GM18868 (cell line): ENCODE measurements at regions not wholly inside any gene's neighbourhood (a gene's known extent, or its start where the extent isn't known, plus 50 kb on each side); places are given as distances from the start of the nearest gene placed in this dataset.

Source experiments
- ATAC-seq: cut with Tn5 transposase; IDR thresholded peaks from one replicate; pipeline ENCODE4 v1.9.1; 2021; ENCODE audit warnings: mild to moderate bottlenecking, moderate library complexity; ENCODE audit not compliant: unreplicated experiment

DNA sequence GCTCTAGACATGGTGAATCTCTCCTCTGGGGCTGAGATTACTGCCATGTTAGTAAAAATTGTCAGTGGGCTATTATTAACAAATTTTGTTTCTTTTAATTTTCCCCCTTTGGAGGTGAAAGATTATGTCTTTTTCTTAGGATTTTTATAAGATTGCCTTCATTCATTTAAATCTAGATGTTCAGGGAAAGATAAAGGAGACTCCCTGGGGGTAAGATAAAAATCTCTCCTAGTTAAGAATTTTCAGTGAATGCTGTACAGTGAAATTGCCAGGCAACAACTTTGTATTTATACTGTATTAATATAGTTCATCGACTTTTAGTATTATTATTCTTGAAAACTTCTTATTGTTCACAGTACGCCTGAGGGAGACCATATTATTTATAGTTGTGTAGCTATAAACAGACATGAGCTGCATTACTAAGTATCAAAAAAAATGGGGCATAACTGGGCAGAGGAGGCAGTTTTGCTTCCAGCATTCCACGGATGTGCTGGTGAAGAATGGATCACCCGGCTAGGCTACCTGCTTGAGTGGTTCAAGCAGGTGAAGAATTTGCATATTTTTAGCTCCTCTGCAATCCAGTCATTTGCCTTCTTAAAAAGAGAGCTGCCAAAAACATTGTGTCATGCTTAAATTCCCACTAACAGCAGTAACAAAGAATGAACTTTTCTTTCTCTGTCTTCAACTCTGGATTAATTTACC lies 552.1 kb downstream of the DNAJB9 start:
- ATAC-seq: no peak

DNA sequence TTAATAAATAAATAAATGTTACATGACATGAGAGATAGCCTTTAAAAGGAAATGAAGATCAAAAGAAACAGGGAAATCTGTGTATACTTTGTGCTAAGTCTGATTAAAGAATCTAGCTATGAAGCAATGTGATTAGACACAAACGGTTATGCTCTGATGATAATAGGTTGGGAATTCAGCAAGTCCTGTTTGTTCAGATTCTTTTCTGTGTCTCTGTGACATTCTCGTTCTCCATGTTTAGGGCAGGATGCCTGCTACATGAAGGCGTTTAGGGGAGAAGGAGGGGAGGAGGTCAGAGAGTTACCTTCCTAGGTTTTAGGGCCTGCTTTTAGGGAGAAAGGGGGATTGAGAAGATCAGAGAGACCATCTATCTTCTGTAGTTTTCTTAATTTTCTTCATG lies 555.3 kb downstream of the DNAJB9 start:
- no peak for ATAC-seq

DNA sequence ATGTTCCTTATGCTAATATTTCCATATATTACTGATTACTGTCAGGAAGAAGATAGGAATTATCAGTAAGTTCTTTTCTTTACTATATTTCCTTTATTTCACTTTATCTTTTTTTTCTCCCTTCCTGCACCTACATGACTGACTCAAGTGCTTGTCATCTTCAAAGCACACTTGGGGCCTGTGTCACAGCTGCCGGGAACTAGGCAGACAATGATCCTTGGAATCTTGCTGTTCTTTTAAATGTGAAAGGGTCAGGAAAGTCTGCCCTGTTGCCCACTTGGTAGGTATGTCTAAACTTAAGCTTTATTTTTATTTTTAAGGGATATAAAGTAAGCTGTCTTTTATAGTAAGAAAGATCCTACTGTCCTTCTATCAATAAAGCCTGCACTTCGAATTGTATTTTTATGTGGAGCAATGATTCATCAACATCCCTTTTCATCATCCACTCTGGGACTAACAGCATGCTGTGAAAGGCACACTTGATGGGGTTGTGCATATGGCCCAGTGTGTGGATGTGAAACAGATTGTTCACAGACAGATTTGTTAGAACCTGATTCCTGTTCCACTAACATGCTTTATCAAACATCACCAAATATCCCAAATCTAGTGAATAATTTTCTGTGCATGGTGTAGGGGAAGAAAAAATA lies 556.9 kb downstream of the DNAJB9 start:
- no peak for ATAC-seq

DNA sequence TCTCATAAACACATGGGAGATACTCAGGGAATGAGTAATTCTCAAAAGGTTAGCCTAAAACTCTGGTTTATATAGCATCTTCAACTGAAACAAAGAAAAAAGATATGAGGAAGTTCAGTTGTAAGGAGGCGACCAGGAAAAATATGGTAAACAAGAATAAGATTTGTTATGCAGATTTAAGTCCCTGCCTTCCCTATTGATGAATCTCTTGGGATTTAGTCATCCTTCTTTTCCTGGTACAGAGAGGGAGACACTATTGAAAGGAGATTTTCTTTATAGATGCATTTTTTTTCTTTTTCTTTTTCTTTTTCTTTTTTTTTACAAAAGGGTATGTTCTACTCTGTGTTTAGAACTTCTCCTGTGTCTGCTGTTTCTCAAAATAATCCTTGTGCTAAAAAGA lies 557.5 kb downstream of the DNAJB9 start:
- ATAC-seq: no peak

DNA sequence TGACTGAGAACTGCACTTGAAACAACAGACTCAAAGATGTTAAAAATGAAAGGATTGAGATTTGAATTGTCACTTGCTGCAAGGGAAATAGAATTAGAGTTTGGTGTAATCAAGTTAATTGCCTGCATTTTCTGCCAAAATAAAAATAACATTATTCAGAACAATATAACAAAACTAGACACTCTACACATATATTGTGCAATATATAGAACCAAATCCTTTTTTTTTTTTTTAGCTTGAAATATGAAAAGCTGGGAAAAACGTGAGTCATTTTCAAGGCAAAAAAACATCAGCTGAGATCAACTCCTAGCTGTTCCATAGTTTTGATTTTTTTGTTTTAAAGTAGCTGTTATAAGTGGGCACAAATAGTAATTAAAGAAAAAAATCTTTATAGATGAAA lies 561.5 kb downstream of the DNAJB9 start:
- ATAC-seq: no peak

DNA sequence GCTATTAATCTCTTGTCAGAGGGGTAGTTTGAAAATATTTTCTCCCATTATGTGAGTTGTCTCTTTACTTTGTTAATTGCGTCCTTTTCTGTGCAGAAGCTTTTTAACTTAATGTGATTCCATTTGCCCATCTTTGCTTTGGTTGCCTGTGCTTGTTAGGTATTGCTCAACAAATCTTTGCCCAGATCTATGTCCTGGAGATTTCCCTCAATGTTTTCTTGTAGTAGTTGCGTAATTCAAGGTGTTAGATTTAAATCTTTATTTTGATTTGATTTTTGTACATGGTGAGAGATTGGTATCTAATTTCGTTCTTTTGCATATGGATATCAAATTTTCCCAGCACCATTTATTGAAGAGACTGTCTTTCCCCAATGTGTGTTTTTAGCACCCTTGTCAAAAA lies 567.2 kb downstream of the DNAJB9 start:
- ATAC-seq: no peak

DNA sequence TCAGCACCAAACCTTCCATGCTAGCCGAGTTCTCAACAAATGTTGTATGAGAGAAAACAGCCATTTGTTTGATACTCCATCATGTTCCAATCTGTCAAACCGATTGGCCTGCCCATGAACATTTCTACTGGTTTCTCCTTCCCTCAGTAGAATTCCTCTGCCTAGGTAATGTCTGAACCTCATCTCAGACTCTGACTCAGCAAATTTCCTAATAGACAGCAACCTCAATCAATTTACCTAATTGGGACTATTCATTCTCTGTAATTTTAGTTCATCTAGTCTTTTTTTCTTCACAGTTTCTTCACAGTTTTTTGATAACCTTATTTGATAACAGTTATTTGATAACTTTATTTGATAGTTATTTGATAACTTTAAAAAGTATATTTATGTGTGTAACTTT lies 585.1 kb downstream of the DNAJB9 start:
- ATAC-seq: no peak

DNA sequence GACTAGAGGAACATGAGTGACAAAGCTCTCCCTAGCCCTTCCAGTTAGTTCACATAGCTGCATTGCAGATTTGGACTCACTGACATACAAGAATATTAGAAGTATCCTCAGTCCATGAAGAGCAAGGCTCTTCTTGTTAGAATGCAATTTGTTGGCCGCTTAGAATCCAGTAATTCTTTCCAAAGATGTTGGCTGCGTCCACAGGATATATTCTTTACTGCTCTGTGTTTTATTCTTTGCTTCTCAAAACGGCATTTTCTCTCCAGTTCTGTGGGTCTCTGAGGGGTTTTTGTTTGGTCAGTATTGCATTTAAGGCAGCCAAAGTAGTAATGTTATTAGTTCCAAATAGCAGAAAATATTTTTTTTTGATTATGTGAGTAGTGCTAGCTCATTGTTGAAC lies 588.6 kb downstream of the DNAJB9 start:
- ATAC-seq: no peak

DNA sequence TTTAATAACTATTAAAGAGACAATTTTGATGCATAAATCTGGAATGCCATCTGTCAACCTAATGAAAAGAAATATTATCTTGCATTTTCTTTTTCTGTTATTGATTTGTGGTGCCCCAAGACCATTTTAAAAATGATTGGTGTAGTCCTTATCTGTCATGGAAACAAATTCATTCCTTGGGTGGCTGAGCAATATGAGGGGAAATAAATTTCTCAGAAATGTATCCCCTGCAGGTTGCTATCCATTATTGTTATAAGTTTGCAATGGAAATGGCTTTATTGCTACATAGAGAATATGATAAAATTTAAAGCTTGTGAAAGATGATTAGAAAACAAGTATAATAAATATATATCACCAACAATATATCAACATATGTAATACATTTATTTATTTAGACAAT lies 607.0 kb downstream of the DNAJB9 start:
- ATAC-seq: no peak

DNA sequence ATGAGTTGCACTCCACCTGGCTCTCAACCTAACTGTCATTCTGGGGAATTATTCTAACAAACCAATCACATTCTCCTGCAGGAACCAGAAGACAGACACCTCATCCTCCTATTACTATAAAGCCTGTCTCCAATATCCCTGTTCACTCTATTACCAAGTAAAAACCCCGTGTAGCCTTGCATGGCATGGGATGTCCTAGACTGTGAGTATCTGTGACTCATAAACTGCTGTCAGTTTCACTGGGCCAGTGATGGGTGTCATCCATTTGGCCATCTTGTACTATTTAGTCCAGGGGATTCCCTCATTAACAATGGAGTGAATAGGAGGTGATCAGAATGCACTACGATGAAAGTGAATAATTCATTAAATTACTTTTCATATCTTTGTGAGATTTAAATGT lies 608.7 kb downstream of the DNAJB9 start:
- peak; percentile 58 for ATAC-seq

DNA sequence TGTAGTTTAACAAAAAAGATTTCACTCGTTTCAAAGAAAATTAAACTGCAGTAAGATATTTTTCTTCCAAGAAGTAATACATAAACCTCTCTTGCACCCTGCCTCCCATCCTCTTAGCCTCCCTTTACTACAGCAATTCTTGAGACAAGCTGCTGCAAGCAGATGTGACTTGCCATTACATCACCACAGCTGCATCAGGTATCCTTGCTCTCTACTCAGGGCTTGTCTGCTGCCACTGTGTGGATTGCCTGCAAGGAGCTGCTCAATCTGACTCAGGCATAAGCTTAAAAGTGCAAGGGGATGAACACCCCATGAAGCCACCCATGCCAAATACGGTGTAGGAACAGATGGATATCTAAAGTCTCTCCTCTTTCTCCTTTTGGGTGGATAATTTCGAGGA lies 609.9 kb downstream of the DNAJB9 start:
- no peak for ATAC-seq

DNA sequence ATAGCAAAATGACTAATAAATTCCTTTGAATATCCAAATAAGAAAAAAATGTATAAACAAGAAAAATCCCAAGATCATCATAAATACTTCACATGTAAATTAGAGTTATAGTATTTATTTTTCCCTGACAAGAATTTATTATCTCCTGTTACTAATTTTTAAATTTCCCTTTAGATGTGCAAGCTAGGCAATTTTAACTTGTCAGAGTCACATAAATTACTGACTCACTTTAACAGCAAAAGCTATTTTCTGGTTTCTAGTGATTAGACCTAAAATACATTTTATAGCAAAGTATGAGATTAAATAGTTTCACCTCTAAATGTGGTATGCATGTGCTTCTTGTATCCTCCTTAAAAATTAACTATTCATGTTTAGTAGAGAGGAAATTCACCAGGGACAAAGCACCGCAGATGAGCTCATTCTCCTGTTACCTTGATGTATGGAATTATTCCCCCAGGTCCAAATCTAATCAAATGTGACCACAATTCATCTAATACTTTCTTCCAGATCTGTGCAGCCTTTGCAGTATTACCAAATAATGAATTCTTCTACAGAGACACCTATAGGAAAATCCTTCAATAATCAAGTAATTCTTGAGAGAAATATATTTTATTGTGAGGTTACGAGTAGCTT lies 621.2 kb downstream of the DNAJB9 start:
- ATAC-seq: no peak

DNA sequence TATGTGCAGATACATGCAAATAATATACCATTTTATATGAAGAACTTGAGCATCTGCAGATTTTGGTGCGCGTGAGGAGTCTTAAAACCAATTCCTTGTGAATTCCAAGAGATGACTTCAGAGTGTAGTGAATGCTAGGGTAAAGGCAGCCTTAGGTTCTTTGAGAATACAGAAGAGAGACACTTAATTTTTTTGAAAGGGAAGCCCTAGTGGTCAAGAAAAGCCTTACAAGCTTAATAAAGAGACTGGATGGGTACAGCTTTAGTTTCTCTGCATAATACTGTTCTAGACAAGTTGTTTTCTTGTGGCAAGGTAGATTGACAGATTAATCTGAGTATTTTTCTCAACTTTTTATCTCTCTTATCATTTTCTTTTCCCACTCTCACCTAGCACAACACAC lies 636.5 kb downstream of the DNAJB9 start:
- ATAC-seq: peak; percentile 77

DNA sequence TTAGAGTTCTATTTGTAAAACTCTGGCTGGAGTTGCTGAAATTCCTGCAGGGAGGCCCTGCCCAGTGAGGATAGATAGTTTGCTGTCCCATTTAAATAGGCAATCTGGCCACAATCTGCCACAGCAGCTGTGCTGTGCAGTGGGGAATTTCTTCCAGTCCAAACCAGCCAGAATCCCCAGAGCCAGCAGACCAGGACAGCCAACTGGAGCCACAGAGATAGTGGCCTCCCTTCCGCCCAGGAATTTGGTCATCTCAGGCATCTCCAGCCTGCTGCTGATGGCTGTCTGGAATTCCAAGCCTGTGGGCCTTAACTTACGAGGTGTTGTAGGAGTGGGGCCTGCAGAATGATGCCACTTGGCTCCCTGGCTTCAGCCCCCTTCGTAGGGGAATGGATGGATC lies 643.4 kb downstream of the DNAJB9 start:
- ATAC-seq: no peak

DNA sequence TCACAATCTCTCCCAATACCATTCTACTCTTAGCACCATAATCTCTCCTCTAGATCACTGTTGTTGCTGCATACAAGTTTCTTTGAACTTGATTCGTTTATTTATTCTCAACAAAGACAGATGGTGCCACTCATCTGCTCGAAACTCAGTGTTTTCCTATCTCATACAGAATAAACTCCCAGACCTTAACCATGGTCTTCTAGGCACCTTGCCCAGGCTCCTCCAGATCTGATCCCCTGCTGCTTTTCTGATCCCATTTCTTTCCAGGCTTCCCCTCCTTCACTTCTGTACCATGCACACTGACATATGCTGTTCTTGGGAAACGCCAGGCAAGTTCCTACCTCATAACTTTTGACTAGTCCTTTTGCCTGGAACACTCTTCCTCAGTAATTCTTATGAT lies 645.7 kb downstream of the DNAJB9 start:
- no peak for ATAC-seq

DNA sequence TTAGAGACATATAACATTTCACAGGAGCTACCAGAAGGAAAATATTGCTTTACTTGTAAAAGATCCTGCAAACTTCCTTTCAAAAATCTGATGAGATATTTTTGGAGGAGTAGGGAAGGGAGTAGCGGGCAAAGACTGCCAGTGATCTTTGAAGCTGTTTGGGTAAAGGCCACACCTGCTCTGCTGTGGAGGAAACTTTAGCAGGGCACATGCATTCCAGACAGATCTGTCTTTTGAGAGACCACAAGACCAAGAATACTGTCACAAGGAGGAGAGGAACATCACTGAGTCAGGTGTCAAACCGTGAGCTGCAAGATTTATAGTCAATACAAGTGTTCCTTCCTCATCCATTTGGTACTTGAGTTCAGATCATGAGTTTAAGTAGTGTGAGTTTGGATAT lies 654.4 kb downstream of the DNAJB9 start:
- ATAC-seq: no peak

DNA sequence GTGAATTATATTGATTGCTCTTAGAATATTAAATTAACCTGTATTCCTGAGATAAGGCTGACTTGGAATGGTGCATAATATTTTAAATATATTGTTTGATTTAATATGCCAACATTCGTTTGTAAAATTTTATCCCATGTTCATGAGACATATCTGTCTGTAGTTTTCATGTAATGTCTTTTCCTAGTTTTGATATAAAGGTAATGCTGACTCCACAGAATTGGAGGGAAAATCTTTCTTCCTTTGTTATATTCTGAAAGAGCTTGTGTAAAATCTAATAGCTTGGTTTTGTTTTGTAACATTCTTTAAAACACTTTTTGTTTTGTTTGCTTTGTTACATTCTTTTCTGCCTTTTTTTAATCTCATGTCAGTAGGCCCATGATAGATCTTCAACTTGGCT lies 657.0 kb downstream of the DNAJB9 start:
- no peak for ATAC-seq

DNA sequence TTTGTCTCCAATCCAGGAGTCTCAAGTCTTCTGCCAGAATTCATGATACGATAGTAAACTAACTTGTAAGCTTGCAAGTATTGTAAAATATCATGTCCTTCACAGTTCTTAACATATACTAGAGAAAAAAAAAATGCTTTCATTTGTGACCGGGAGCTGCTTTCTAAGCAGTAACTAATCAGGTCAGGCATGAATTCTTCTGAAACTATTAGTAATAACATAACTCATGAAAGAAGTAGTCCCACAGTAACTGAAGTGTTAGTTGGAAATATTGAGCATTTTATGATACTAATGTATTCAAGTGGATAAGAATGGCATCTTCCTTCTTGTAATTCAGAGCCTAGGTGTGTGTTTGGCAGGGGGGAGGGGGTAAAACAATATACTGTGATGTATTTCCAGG lies 665.6 kb downstream of the DNAJB9 start:
- peak; percentile 74 for ATAC-seq

DNA sequence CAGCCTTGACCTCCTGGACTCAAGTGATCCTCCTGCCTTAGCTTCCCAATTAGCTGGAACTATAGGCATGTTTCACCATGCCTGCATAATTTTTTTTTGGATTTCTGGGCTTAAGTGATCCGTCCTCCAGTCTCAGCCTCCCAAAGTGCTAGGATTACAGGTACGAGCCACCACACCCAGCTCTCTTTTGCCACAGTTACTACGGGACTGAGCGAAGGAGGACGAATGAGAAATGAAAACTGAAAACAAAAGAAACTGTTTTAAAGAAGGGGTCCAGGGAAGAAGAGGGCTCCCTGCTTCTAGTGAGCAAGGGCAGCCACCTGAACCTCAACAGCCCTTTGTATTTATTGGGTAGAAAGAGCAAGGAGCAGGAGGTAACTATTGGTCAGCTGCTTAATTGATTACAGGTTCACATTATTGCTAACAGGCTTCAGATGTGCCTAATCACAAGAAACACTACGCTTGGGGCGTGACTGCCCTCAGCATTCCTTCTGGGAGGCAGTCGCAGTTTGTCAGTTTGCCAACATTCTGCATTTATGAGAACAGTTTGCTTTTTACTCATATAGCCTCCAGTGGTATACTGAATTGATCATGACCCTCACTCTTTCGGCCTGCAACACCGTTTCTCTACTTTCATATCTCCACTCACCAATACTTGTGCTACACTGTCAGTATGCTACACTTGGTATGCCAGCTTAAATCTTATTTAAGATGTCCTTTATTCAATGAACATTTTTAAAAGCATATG lies 676.8 kb downstream of the DNAJB9 start:
- no peak for ATAC-seq

DNA sequence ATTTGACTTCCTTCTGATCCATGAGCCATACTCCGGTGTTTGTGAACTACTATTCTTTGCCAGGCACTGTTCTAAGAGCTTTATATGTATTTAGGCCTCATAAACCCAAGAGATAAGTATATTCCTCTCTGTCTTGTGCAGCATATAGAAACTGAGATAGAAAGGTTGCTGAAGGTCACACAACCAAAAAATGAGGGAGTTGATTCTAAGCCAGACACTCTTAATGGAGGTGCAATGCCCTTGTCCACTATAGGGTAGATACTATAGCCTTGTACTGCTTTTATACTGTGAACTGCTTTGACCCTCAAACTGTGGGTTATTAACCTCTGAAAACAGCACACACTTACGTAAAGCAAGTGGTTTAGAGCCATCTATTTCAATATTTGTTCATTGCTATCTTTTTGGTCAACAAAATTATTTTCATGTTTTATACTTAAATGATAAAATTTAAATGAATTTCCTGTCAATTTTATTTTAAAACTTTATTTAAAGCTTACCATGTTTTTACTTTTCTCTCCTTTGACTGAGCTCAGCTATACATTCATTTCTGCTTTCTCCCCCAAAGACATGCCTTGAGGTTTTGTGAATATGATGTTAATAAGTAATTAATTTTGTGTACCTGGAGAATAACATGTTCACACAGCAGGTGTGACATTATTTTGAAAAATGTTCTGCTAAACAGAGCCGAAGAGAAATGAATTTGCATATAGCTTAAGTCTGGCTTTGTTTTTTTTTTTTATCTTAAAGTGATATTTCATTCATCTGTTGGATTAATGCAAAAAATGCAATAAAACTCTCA lies 687.3 kb downstream of the DNAJB9 start:
- ATAC-seq: no peak

DNA sequence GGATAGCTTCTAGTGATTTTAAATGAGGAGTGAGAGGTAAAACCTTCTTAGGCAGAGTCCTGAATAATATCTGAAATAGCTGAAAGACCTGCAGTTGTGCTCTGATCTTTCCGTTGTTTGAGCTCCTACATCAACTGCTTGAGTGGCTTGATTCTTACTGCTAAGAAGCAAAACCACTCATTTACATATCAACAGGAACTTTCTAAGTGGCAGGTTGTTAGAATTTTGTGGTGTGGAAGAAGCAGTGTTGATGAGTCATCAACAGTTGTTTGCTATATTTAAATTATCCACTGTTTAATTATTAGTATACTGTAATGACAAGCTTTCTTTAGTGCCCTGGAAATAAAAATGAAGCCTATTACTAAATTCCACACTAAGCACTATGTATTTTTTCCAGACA lies 689.5 kb downstream of the DNAJB9 start:
- no peak for ATAC-seq
